ENCODE measurements at regions not wholly inside any gene's neighbourhood (a gene's known extent, or its start where the extent isn't known, plus 50 kb on each side); places are given as distances from the start of the nearest gene placed in this dataset.
"Not testable (repeated sequence)": the region's sequence is repeated elsewhere in the genome, so short reads cannot be mapped to it uniquely, and the experiment has no call there.

DNA sequence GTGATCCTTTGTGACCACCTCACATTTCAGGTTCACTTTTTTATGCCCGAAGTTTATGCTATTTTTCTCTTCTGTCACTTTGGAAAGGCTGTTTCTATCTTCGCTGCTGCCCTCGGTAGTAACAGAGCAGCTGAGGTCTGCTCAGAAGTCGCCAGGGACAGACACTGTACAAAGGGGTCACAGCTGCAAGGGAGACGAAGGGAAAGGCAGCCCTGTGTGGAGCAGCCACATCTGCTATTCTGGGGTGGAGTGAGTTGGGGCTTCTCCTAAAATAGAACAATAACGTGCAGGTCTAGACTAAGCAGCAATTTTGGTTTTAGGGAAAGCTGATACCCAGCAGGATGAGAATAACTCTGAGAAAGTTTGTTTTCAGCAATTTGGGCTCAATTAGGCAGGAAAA, 72.5 kb downstream of the ACTL7B start:
- no peaks in the 10 kb centered on the region for H3K9me3 ChIP-seq
- DNase-seq = no peak
- H3K4me3 ChIP-seq = no peak overlapping the region
- H3K27ac ChIP-seq = no peak overlapping the region
- intact Hi-C loops (cut with DNase I; ENCODE audit: low total_unique reads) = no loop called here
- H3K36me3 ChIP-seq = no peaks in the 10 kb centered on the region
- H3K27me3 ChIP-seq = peaks cover 0 to 6% of the 10 kb centered on the region in 2 donors
- H3K4me1 ChIP-seq = peaks cover 0 to 18% (median 3%) of the 10 kb centered on the region in 4 donors
- TF ChIP-seq, protein P1, sequence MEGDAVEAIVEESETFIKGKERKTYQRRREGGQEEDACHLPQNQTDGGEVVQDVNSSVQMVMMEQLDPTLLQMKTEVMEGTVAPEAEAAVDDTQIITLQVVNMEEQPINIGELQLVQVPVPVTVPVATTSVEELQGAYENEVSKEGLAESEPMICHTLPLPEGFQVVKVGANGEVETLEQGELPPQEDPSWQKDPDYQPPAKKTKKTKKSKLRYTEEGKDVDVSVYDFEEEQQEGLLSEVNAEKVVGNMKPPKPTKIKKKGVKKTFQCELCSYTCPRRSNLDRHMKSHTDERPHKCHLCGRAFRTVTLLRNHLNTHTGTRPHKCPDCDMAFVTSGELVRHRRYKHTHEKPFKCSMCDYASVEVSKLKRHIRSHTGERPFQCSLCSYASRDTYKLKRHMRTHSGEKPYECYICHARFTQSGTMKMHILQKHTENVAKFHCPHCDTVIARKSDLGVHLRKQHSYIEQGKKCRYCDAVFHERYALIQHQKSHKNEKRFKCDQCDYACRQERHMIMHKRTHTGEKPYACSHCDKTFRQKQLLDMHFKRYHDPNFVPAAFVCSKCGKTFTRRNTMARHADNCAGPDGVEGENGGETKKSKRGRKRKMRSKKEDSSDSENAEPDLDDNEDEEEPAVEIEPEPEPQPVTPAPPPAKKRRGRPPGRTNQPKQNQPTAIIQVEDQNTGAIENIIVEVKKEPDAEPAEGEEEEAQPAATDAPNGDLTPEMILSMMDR (IDR thresholded peaks at IDR 0.05) = no peak

DNA sequence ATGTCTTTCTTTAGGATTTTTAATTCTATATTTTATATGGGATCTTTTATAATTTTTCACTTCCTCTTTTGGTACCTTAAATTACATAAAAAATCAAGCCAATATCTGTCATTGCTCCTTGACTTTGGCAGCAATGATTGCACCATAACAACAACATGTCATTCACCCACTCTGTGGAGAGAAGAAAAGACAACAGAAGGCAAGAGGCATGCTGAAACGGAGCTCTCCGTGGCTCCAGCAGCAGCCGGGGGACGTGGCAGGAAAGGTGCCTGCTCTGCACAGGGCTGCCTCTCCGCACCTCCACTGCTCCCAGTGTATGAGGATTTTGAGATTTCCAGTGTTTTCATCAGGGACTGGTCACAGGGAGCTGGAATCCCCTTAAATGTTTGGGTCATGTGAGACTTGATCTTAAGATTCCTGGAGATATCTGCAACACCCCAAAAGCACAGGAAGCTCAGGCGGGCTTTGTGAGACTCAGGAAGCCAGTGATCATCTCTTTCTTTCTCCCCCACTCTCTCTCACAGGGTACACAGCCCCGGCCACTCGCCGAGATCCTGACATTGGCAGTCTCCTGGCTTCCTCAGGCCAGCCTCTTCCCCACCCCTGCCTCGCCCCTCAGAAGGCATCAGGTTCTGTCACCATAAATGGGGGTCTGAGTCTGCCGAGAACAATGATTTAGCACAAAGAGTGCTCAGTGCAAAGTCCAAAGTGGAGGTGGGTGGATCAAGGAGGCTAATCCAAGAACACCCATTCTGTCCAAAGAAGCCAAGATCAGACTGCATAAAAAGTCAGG, 74.6 kb downstream of the ACTL7B start:
- intact Hi-C loops (cut with DNase I; ENCODE audit: low total_unique reads) = no loop called here
- Histone ChIP-seq H3K27me3 (peaks cover 0 to 16% of the 10 kb centered on the region in 2 donors), H3K27ac (no peak overlapping the region), H3K36me3 (no peaks in the 10 kb centered on the region), H3K9me3 (no peaks in the 10 kb centered on the region), H3K4me3 (no peak overlapping the region), H3K4me1 (peaks cover 0 to 18% (median 3%) of the 10 kb centered on the region in 4 donors)
- no peak for DNase-seq
- TF ChIP-seq, protein P1 (IDR thresholded peaks at IDR 0.05) = no peak

DNA sequence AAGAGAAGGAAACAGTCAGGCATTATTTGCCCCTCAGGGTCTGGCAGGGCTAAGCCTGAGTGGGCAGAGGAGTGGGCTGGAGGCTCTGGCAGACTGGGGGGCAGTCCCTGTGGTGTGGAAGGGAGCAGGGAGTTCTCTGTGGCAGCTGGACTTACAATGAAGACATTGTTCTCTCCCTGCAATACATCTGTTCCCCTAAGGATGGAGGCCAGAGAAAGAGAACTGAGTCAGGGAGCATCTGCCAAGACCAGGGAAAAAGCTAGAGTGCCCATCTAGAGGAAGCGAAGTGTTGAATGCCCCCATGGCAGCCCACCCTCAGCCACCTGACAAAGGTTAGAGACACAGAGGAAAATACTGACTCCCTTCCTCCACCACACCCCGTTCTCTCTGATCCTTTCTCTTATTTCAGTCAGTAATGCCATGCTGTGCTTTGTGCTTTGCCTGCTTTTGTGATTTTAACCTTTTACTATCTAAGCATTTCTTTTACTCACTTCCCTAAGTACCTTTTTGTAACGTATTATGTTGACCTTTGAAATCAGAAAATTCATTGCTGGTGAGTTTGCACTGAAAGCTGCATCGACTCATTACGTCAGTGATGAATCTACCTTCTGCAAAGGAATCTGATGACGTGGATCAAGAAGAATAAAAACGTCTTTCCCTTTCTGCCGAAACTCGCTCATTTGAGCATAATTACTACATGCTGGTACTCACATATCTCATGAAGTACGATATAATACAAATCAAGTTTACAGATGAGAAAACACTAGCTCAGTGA, 76.0 kb downstream of the ACTL7B start:
- TF ChIP-seq, protein P1 (IDR thresholded peaks at IDR 0.05) = no peak
- Histone ChIP-seq H3K27me3 (peaks cover 0 to 16% of the 10 kb centered on the region in 2 donors), H3K4me1 (peaks cover 0 to 11% (median 3%) of the 10 kb centered on the region in 4 donors), H3K27ac (no peak overlapping the region), H3K4me3 (no peak overlapping the region), H3K9me3 (no peaks in the 10 kb centered on the region), H3K36me3 (no peaks in the 10 kb centered on the region)
- no peak for DNase-seq
- intact Hi-C loops (cut with DNase I; ENCODE audit: low total_unique reads) = no loop called here

DNA sequence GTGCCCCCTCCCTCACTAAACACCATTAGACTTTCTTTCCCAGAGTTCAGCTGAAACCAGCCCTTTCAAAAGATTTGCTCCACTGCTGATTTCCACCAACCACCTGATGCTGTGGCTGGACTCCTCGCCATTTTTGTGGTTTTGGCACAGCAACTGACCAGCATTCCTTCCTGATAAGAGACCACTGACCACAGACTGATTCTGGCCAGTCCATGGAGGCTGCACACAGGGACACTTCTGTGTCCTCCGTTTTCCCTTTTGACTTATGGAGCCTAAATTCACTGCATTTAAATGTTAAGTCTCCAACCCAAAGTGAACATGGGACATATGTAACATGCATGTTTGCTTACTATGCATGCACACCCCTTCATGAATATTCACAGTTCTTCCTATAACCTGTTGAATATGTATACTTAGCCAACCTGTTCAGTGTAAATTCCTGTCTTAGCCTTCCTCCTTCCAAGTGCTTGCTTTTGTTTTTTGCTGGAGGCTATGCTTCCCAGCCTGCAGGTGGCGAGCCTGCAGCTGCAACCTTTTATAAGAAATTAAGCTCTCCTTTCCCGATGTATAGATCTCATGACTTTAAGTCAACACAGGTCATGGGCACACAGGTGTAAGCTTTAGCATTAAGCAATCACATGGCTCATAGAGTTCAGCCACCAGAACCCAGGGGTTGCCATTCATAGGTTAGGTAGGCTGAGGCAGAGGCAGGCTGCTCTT, 78.7 kb downstream of the ACTL7B start:
- H3K9me3 ChIP-seq = peaks cover 0 to 5% (median 0%) of the 10 kb centered on the region in 3 donors
- intact Hi-C loops (cut with DNase I; ENCODE audit: low total_unique reads) = no loop called here
- H3K27me3 ChIP-seq = peaks cover 0 to 16% of the 10 kb centered on the region in 2 donors
- H3K4me1 ChIP-seq = no peaks in the 10 kb centered on the region
- H3K4me3 ChIP-seq = no peak overlapping the region
- H3K27ac ChIP-seq = no peak overlapping the region
- DNase-seq = no peak
- TF ChIP-seq, protein P1 (IDR thresholded peaks at IDR 0.05) = no peak
- no peaks in the 10 kb centered on the region for H3K36me3 ChIP-seq

DNA sequence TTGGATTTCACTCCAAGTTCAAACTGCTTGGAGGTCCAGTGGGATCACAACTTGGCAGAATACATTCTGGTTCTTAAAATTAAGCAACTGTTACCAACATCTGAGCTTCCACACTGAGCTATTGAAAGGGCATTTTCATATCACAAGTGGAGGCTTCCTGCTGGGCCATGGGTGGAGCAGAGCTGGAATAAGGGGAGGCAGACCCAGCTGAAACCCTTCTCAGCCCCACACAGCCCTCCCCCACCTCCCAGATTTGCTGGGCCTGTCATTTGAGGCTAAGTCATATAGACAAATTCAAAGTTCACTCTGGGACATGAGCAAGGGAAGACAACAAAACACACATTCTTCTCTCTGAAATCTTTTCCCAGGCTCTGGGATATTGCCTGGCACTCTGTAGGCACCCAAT, 79.9 kb downstream of the ACTL7B start:
- H3K36me3 ChIP-seq = no peaks in the 10 kb centered on the region
- TF ChIP-seq, protein P1 (IDR thresholded peaks at IDR 0.05) = no peak
- intact Hi-C loops (cut with DNase I; ENCODE audit: low total_unique reads) = no loop called here
- no peak for DNase-seq
- no peak overlapping the region for H3K27ac ChIP-seq
- no peaks in the 10 kb centered on the region for H3K4me1 ChIP-seq
- no peak overlapping the region for H3K4me3 ChIP-seq
- peaks cover 0 to 16% of the 10 kb centered on the region in 2 donors for H3K27me3 ChIP-seq
- H3K9me3 ChIP-seq = peaks cover 0 to 5% (median 0%) of the 10 kb centered on the region in 3 donors

DNA sequence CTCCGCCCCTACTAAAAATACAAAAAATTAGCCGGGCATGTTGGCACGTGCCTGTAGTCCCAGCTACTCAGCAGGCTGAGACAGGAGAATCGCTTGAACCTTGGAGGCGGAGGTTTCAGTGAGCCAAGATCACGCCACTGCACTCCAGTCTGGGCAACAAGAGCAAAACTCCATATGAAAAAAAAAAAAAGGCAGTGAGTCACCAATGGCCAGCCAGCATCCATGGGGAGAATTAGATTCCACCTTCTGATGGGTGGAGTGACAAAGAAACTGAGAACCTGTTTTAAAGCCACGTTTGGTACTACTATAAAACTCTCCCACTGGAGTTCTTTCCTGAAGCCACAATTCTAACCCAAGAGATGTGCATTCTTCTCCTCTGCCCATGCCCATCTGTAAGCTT, 81.7 kb downstream of the ACTL7B start:
- H3K4me1 ChIP-seq; intact Hi-C loops (cut with DNase I; ENCODE audit: low total_unique reads); H3K9me3 ChIP-seq; H3K27ac ChIP-seq; DNase-seq; H3K36me3 ChIP-seq; H3K4me3 ChIP-seq: not testable (repeated sequence)
- peaks cover 0 to 16% of the 10 kb centered on the region in 2 donors for H3K27me3 ChIP-seq
